Esophagus squamous epithelium (tissue), 4 donors: ENCODE measurements at regions not wholly inside any gene's neighbourhood (a gene's known extent, or its start where the extent isn't known, plus 50 kb on each side); places are given as distances from the start of the nearest gene placed in this dataset.

Experiments
- CTCF ChIP-seq, 6 experiments: fragments of 450-650 bp in 4 of 6; fragments of 200-600 bp in 2 of 6; sonication (generic) in 2 of 6; IDR thresholded peaks; one replicate each; pipeline ENCODE4 v1.5.1; 2016 to 2019; ENCODE audit warnings: antibody characterized with exemption in 6 of 6, mild to moderate bottlenecking in 4 of 6, moderate library complexity in 4 of 6
- POLR2A ChIP-seq, 4 donors: fragments of 450-650 bp; IDR thresholded peaks; one replicate each; pipeline ENCODE4 v1.6.1; 2017; ENCODE audit warnings: antibody characterized with exemption in 4 of 4, mild to moderate bottlenecking in 4 of 4, moderate library complexity in 3 of 4

DNA sequence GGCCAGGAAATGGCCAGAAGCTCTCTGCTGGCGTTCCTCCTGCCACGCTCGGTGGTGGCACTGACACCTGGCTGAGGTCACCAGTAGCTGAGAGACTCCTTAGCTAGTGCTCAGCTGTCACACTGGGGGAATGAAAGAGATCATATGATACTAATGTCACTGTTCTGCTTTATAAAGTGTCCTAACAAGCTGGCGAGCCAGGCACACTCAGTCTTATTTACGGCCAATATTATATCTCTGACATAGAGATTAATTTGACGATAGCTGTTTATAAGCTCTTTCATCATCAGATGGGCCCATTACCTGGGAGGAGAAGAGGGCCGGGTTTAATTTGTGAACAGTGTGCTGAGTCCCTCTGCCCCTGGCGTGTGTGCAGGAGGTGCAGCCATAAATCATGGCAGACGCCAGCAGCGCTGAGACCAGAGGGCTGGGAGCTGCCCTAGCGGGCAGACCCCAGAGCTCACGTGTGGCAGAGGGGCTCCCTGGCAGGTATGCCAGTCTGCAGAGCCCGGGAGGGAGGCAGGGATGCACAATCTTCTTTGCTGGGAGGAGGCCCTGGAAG is 246.5 kb downstream of the HAUS1 start:
- TF ChIP-seq CTCF (IDR thresholded peaks at IDR 0.05): no peak
- TF ChIP-seq POLR2A (IDR thresholded peaks at IDR 0.05): no peak
